PFSK-1 (cell line): ENCODE measurements at regions not wholly inside any gene's neighbourhood (a gene's known extent, or its start where the extent isn't known, plus 50 kb on each side); places are given as distances from the start of the nearest gene placed in this dataset.

ENCODE experiments used
- POLR2AphosphoS5 ChIP-seq: IDR thresholded peaks from 2 replicates; pipeline ENCODE4 v1.6.1; 2012; ENCODE audit warnings: low read depth, mild to moderate bottlenecking, control low read depth, low read length, moderate library complexity
- REST ChIP-seq, 2 experiments: IDR thresholded peaks; 2 replicates each; pipeline versions ENCODE4 v1.6.1 to v1.8.0; 2011 to 2012; ENCODE audit warnings: low read depth in 2 of 2, low read length in 2 of 2, control low read depth in 1 of 2, inconsistent platforms in 1 of 2, mild to moderate bottlenecking in 1 of 2, moderate library complexity in 1 of 2; ENCODE audit not compliant: insufficient read depth in 1 of 2

- TF ChIP-seq REST (IDR thresholded peaks at IDR 0.05; ENCODE audit: insufficient read depth in 1 of 2, low read depth in 2 of 2, low read length in 2 of 2) (no peak), POLR2AphosphoS5 (no peak)
These were observed 59.3 kb upstream of the KSR1 start for GRCh38 chr17:27396941-27397340.
